ENCODE measurements at regions not wholly inside any gene's neighbourhood (a gene's known extent, or its start where the extent isn't known, plus 50 kb on each side); places are given as distances from the start of the nearest gene placed in this dataset.

DNA sequence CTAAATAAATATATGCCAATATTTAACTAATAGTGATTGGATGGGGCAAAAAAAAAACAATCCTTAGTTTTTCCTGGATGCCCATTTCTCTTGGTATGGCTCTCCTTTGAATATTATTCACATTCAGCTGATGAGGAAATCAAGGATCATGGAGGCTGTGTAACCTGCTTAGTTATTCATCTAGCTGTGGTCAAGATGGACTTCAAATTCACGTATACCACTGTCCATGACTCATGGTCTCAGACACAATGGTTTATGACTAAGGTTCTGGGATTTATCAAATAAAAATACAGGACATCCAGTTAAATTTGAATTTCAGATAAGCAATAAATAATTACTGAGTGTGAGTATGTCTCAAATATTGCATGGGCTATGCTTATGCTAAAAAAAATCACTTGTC, 191.5 kb upstream of the CELF2 start:
- no peak for DNase-seq (ENCODE audit: low read depth in 4 of 6, low spot score in 6 of 6)
- H3K27me3 ChIP-seq (ENCODE audit: control insufficient read depth, insufficient read depth, low read length): no peaks in the 10 kb centered on the region
- no peak overlapping the region for H3K27ac ChIP-seq (ENCODE audit: low read depth, low read length)
- H3K36me3 ChIP-seq (ENCODE audit: control insufficient read depth, insufficient read depth, low read length): no peaks in the 10 kb centered on the region
- H3K4me3 ChIP-seq (ENCODE audit: low read depth, low read length): no peak overlapping the region
- no CpG with 5 or more reads among the region's 1 CpG for WGBS (ENCODE audit: insufficient coverage)
- H3K9me3 ChIP-seq (ENCODE audit: control insufficient read depth, insufficient read depth, low read length): no peaks in the 10 kb centered on the region
- no peaks in the 10 kb centered on the region for H3K4me1 ChIP-seq (ENCODE audit: control insufficient read depth, insufficient read depth, low read length)

DNA sequence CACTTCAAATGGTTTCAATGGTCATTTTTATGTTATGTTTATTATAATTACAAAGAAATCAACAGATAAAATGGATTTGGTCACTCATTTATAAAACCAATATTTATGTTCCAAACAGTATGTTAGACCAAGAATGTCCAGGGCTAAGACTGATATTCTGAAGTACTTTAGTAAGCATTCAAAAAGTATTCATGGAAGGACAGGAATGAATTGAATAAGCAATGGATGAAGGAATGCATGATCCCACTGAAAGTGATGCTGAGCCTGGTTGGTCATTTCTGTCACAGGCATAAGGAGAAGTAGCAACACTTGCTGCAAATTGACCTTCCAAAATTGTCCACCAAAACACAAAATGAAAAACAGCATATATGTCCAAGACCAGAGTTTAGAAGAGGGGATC, 189.0 kb upstream of the CELF2 start:
- H3K9me3 ChIP-seq (ENCODE audit: control insufficient read depth, insufficient read depth, low read length): no peaks in the 10 kb centered on the region
- no peak overlapping the region for H3K4me3 ChIP-seq (ENCODE audit: low read depth, low read length)
- no peak for DNase-seq (ENCODE audit: low read depth in 4 of 6, low spot score in 6 of 6)
- no peaks in the 10 kb centered on the region for H3K27me3 ChIP-seq (ENCODE audit: control insufficient read depth, insufficient read depth, low read length)
- no peak overlapping the region for H3K27ac ChIP-seq (ENCODE audit: low read depth, low read length)
- H3K36me3 ChIP-seq (ENCODE audit: control insufficient read depth, insufficient read depth, low read length): no peaks in the 10 kb centered on the region
- no peaks in the 10 kb centered on the region for H3K4me1 ChIP-seq (ENCODE audit: control insufficient read depth, insufficient read depth, low read length)

DNA sequence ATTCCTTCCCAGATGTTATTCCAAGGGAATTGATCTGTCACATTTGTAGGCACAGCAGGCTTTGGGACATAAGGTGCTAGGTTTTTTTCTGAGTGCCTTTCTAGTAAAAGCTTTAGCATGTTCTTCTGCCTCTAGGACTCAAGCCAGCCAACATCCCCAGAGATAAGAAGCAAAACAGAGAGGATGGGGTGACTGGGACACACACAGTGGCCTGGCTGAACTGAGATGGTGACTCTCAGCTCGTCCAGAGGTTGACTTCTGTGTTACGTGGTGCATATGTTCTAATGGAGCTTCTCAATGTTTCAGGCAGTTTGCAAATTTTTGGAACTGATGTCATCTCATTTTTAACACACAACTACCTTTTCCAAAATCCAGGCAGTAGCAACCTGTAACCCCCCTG, 188.1 kb upstream of the CELF2 start:
- WGBS (ENCODE audit: insufficient coverage): 100% methylated on average over 1 of the region's 2 CpGs
- H3K36me3 ChIP-seq (ENCODE audit: control insufficient read depth, insufficient read depth, low read length): no peaks in the 10 kb centered on the region
- no peak for DNase-seq (ENCODE audit: low read depth in 4 of 6, low spot score in 6 of 6)
- H3K9me3 ChIP-seq (ENCODE audit: control insufficient read depth, insufficient read depth, low read length): no peaks in the 10 kb centered on the region
- no peak overlapping the region for H3K4me3 ChIP-seq (ENCODE audit: low read depth, low read length)
- H3K27me3 ChIP-seq (ENCODE audit: control insufficient read depth, insufficient read depth, low read length): no peaks in the 10 kb centered on the region
- no peak overlapping the region for H3K27ac ChIP-seq (ENCODE audit: low read depth, low read length)
- no peaks in the 10 kb centered on the region for H3K4me1 ChIP-seq (ENCODE audit: control insufficient read depth, insufficient read depth, low read length)

DNA sequence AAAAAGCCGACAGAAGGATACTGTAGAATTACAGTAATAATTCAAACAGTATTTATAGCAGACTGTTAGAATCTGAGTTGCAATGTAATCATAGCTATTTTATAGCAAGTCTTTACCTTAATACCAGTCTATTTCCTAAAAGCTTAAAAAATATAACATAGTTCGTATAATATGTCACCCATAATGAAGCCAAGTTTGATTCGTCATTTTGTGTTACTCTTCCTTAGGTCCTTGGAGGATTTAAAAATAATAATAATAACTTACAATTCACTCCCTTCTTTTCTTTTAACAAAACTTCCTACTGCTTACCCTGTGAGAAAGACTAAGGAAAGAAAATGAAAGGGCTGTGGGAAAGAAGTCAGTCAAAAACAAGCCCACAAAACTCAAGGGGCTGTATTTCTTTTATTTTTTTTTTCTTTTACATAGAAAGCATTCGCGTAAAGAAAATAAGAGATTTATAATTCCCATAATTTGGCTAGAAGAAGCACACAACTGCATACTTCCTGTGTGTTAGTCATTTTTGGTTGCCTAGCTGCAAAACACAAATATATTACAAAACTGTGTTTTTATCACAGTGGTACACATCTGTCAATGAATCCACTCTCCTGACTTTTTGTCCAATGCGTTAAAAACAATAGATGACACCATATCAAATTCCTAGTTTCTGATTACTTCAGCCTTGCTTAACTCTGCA, 187.2 kb upstream of the CELF2 start:
- Histone ChIP-seq H3K4me1 (ENCODE audit: control insufficient read depth, insufficient read depth, low read length) (no peaks in the 10 kb centered on the region), H3K4me3 (ENCODE audit: low read depth, low read length) (no peak overlapping the region), H3K27me3 (ENCODE audit: control insufficient read depth, insufficient read depth, low read length) (no peaks in the 10 kb centered on the region), H3K9me3 (ENCODE audit: control insufficient read depth, insufficient read depth, low read length) (no peaks in the 10 kb centered on the region), H3K36me3 (ENCODE audit: control insufficient read depth, insufficient read depth, low read length) (no peaks in the 10 kb centered on the region), H3K27ac (ENCODE audit: low read depth, low read length) (peak overlapping the region; percentile 72)
- no CpG with 5 or more reads among the region's 6 CpGs for WGBS (ENCODE audit: insufficient coverage)
- peak in 1 of 6 donors; percentile 20 for DNase-seq (ENCODE audit: low read depth in 4 of 6, low spot score in 6 of 6)

DNA sequence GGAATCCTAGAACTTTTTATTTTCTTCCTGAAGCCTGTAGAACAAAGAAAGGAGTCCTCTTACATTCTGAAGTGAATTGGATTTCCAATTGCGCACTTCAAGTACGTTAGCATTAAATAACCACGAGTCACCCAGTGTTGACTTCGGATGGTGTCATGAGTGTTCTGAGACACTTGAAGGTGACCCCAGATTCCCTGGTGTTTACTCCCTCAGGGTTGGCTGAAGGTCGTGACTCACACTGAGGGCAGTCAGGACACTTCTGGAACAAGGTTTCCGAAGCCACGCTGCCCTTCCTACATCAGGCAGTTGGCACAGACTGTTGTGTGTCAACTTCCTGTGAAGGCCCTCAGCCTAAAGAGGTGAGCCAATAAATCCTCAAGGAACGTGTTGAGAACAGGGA, 186.6 kb upstream of the CELF2 start:
- Histone ChIP-seq H3K4me1 (ENCODE audit: control insufficient read depth, insufficient read depth, low read length) (no peaks in the 10 kb centered on the region), H3K36me3 (ENCODE audit: control insufficient read depth, insufficient read depth, low read length) (no peaks in the 10 kb centered on the region), H3K4me3 (ENCODE audit: low read depth, low read length) (no peak overlapping the region), H3K27me3 (ENCODE audit: control insufficient read depth, insufficient read depth, low read length) (no peaks in the 10 kb centered on the region), H3K27ac (ENCODE audit: low read depth, low read length) (peak overlapping the region; percentile 72), H3K9me3 (ENCODE audit: control insufficient read depth, insufficient read depth, low read length) (no peaks in the 10 kb centered on the region)
- WGBS (ENCODE audit: insufficient coverage): 85% methylated on average over 8 of the region's 8 CpGs
- no peak for DNase-seq (ENCODE audit: low read depth in 4 of 6, low spot score in 6 of 6)

DNA sequence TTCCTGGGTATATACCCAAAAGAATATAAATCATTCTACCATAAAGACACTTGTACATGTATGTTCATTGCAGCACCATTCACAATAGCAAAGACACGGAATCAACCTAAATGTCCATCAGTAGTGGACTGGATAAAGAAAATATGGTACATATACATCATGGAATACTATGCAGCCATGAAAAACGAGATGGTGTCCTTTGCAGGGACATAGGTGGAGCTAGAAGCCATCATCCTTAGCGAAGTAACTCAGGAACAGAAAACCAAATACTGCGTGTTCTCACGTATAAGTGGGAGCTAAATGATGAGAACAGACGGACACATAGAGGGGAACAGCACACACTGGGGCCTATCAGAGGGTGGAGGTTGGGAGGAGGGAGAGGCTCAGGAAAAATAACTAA, 183.7 kb upstream of the CELF2 start:
- 92% methylated on average over 5 of the region's 6 CpGs for WGBS (ENCODE audit: insufficient coverage)

DNA sequence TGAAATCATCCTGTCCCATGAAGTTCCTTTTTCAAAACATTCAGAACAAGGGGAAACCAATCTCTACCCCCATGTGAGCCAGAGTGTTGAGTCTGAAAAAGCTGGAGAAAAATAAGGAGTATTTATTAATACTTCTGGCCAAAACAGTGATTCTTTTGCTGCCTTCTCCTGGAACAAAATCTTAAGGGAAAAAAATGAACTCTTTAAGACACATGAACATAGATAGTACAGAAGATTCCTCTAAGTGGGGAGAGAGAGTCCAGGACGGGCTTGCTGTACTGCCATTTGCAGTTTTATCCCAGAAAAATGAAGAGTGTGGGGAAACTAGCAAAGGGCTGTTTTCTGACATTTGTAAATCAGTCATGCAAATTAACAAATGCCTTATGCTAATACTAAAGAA, 173.4 kb upstream of the CELF2 start:
- Histone ChIP-seq H3K27me3 (ENCODE audit: control insufficient read depth, insufficient read depth, low read length) (no peaks in the 10 kb centered on the region), H3K36me3 (ENCODE audit: control insufficient read depth, insufficient read depth, low read length) (no peaks in the 10 kb centered on the region), H3K9me3 (ENCODE audit: control insufficient read depth, insufficient read depth, low read length) (peaks cover 2% of the 10 kb centered on the region), H3K4me3 (ENCODE audit: low read depth, low read length) (no peak overlapping the region), H3K27ac (ENCODE audit: low read depth, low read length) (no peak overlapping the region), H3K4me1 (ENCODE audit: control insufficient read depth, insufficient read depth, low read length) (no peaks in the 10 kb centered on the region)
- DNase-seq (ENCODE audit: low read depth in 4 of 6, low spot score in 6 of 6): no peak
- WGBS (ENCODE audit: insufficient coverage): no CpG with 5 or more reads among the region's 1 CpG

More for the DNA sequence above, 183.7 kb upstream of the CELF2 start:
- Histone ChIP-seq H3K9me3 (ENCODE audit: control insufficient read depth, insufficient read depth, low read length) (no peaks in the 10 kb centered on the region), H3K36me3 (ENCODE audit: control insufficient read depth, insufficient read depth, low read length) (no peaks in the 10 kb centered on the region), H3K27ac (ENCODE audit: low read depth, low read length) (no peak overlapping the region), H3K4me3 (ENCODE audit: low read depth, low read length) (no peak overlapping the region), H3K4me1 (ENCODE audit: control insufficient read depth, insufficient read depth, low read length) (no peaks in the 10 kb centered on the region), H3K27me3 (ENCODE audit: control insufficient read depth, insufficient read depth, low read length) (no peaks in the 10 kb centered on the region)
- DNase-seq (ENCODE audit: low read depth in 4 of 6, low spot score in 6 of 6): no peak

DNA sequence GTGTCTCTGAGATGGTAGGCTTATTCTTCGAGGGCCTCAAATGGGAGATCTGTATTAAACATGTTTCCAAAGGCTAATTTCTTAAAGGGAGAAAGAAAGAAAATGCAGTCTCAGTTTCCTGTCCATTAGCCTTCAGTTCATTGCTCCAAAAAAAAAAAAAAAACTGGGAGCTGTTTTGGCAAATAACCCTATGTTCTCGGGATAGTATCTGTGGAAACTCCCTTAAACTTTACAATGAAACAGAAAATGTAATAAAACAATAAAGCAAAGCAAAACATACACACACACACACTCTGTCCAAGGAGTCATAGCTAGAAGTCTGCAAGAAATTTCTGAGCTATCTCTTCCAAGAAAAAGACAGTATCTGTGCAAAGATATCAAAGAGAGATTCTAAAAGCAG, 172.5 kb upstream of the CELF2 start:
- Histone ChIP-seq H3K27ac (ENCODE audit: low read depth, low read length) (no peak overlapping the region), H3K4me1 (ENCODE audit: control insufficient read depth, insufficient read depth, low read length) (no peaks in the 10 kb centered on the region), H3K9me3 (ENCODE audit: control insufficient read depth, insufficient read depth, low read length) (no peaks in the 10 kb centered on the region), H3K36me3 (ENCODE audit: control insufficient read depth, insufficient read depth, low read length) (no peaks in the 10 kb centered on the region), H3K27me3 (ENCODE audit: control insufficient read depth, insufficient read depth, low read length) (no peaks in the 10 kb centered on the region), H3K4me3 (ENCODE audit: low read depth, low read length) (no peak overlapping the region)
- no CpG with 5 or more reads among the region's 2 CpGs for WGBS (ENCODE audit: insufficient coverage)
- DNase-seq (ENCODE audit: low read depth in 4 of 6, low spot score in 6 of 6): no peak

DNA sequence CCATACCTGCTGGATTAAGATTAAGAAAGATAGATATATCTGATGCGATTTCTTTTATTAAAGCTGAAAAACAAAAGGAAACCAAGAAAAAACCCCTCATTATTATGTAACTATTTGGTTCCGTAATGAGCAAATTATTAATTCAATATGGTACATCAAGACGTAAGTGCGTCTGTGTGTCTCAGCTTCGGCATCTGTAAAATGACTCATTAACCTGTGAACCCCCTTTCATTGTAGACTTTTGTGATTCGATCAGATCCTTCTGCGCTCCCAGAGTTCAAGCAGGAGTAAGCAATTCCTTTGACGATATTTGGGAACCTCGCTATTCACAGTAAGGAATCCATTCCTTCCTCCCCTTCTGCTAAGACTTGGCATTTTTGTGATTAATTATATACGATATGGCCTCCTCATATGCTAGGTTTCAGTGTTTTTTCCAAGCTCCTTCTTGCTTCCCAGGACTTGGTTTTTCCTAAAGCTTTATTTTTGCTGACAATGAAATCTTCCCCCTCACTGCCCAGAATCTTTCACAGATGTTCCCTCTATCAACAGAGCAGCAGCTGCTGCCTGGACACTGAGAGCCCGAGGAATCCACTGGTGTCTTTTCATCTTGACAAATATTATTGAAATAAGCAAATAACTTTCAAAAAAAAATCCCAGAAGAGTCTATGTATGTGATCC, 171.7 kb upstream of the CELF2 start:
- no peaks in the 10 kb centered on the region for H3K27me3 ChIP-seq (ENCODE audit: control insufficient read depth, insufficient read depth, low read length)
- no peak overlapping the region for H3K27ac ChIP-seq (ENCODE audit: low read depth, low read length)
- H3K9me3 ChIP-seq (ENCODE audit: control insufficient read depth, insufficient read depth, low read length): no peaks in the 10 kb centered on the region
- H3K36me3 ChIP-seq (ENCODE audit: control insufficient read depth, insufficient read depth, low read length): no peaks in the 10 kb centered on the region
- WGBS (ENCODE audit: insufficient coverage): 58% methylated on average over 3 of the region's 11 CpGs
- no peak overlapping the region for H3K4me3 ChIP-seq (ENCODE audit: low read depth, low read length)
- no peak for DNase-seq (ENCODE audit: low read depth in 4 of 6, low spot score in 6 of 6)
- no peaks in the 10 kb centered on the region for H3K4me1 ChIP-seq (ENCODE audit: control insufficient read depth, insufficient read depth, low read length)

DNA sequence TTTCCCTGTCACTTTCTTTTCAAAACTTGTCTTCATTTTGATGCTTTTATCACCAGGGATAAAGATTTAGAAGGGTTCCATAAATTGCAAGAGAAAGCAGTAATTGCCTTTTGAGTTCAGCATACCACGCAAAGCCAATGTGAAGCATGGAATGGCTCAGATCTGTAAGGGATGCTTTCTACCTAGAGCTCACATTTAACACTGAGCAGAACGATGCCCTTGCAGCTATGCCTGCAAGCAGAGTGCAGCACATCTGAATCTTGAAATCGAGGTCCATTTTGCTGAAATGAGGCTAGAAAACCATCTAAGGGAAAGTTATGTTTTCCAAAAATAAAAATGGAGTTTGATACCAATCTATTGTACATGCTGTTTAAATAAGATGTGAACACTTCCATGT, 171.2 kb upstream of the CELF2 start:
- 56% methylated on average over 1 of the region's 3 CpGs for WGBS (ENCODE audit: insufficient coverage)

More for the DNA sequence above, 171.2 kb upstream of the CELF2 start:
- Histone ChIP-seq H3K4me1 (ENCODE audit: control insufficient read depth, insufficient read depth, low read length) (no peaks in the 10 kb centered on the region), H3K9me3 (ENCODE audit: control insufficient read depth, insufficient read depth, low read length) (no peaks in the 10 kb centered on the region), H3K27ac (ENCODE audit: low read depth, low read length) (no peak overlapping the region), H3K27me3 (ENCODE audit: control insufficient read depth, insufficient read depth, low read length) (no peaks in the 10 kb centered on the region), H3K4me3 (ENCODE audit: low read depth, low read length) (no peak overlapping the region), H3K36me3 (ENCODE audit: control insufficient read depth, insufficient read depth, low read length) (no peaks in the 10 kb centered on the region)
- peak in 2 of 6 donors; percentile 32 to 74 for DNase-seq (ENCODE audit: low read depth in 4 of 6, low spot score in 6 of 6)
